ENCODE measurements at regions not wholly inside any gene's neighbourhood (a gene's known extent, or its start where the extent isn't known, plus 50 kb on each side); places are given as distances from the start of the nearest gene placed in this dataset.
"Not testable (repeated sequence)": the region's sequence is repeated elsewhere in the genome, so short reads cannot be mapped to it uniquely, and the experiment has no call there.

DNA sequence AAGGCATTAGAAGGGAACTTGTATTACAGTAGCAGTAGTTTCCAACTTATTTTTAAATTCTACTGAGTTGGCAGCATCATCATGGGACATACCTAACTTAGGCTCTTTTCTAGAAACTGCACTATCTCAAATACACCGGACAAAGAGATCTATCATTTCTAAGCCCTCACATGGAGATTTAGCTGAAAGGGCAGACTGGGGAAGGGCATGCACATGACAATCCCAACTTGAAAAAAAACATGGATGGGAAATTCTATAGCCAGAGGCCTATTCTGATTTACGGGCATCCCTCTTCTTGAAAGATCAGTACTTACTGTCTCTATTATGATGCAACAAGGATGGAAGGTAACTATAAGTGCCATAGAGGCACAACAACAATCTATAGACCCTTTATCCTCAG lies 1328.6 kb downstream of the UQCRFS1 start:
- DNase-seq (ENCODE audit: low read depth): no peak

DNA sequence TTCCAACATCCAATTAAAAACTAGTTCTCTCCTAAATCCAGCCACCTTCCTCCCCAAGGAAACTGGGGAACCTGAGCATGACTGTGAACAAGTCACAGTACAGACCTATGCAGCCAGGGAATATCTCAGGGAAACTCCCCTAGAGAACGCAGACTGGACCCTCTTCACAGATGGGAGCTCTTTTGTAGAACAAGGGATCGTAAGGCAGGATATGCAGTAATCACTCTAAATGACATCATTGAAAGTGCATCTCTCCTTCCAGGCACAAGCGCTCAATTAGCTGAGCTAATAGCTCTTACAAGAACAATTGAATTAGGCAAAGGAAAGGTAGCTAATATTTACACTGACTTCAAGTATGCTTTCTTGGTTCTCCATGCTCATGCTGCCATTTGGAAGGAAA lies 1331.7 kb downstream of the UQCRFS1 start:
- no peak for DNase-seq (ENCODE audit: low read depth)

DNA sequence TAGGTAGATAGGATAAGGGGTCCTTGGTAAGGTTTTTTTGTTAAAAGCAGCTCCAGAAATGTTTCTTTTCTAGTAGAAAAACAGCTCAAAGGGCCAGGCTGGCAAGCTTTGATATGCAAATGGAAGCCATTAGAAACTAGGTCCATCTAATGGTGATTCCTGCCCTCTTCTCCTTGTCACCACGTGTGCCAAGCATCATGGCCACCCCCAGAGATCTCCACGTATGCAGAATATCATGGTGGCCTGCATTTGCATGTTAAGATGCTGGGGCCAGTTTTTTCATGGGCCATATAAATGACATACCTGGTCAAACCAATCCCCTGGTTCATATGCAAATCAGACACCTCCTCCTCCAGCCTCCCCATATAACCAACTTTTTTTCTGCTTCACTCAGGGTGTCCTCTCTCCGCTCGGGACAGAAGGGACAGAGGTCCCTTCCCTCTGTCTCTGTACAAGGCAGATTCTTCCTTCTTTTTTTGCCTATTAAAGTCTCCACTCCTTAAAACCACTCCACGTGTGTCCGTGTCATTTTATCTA lies 1335.9 kb downstream of the UQCRFS1 start:
- DNase-seq (ENCODE audit: low read depth): no peak

DNA sequence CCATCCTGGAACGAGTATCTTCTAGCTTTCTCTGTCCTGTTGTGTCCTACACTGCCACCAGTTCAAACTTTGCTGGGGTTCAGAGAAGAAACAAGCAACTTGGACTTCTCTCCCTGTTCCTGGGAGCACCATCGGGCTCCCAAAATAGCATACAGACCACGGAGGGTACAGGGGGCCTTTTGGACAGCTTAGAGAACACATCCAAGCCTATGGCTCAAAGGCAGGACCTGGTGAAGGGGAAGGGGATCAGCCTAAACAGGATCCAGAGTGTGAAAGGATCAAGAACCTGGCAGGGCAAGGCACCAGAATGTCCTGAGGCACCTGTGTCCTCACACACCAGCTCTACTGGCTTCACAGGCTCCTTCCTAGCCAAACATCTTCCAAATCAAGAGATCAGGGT lies 1336.5 kb downstream of the UQCRFS1 start:
- DNase-seq (ENCODE audit: low read depth): no peak

DNA sequence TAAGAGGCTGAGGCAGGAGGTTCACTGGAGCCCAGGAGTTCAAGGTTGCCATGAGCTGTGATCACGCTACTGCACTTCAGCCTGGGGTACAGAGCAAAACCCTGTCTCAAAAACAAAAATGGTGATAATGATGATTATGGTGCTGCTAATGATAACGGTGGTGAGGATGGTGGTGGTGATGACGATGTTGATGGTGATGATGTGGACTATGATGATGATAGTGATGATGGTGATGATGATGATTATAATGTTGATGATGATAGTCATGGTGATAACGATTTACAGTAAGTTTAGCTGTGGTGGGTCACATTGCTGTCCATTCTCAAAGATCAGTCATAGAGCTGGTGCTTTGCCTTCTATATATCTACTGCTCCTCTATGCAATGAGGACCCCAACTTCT lies 1340.6 kb downstream of the UQCRFS1 start:
- DNase-seq (ENCODE audit: low read depth): no peak

DNA sequence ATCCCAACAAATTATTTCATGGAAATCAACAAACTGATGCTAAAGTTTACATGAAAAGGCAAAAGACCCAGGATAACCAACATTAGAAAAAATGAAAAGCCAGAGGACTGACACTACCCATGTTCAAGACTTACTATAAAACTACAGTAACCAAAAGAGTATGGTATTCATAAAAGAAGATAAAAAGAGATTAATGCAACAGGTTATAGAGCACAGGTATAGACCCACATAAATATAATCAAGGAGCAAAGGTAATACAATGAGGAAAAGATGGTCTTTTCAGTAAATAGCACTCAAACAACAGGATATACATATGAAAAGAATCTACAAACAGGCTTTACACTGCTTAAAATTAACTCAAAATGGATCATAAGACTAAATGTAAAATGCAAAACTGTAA lies 1342.7 kb downstream of the UQCRFS1 start:
- no peak for DNase-seq (ENCODE audit: low read depth)

DNA sequence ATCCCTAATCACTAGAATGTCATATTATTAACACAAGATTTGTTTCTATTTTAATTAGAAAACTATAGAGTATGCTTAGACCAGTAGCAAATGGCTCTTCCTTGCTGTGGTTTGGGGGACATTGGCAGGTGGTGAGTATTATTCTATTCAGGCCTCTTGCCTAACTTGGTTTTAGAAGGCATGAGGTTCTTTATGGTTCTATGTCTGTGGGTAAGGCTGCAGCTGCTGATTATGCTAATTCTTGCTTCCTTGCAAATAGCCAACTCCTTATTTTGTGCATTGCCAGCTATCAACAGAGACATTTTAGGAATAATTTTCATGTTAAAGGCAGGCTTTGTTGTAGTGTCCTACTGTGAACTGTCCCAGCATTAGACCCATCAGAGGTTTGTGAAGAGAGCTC lies 1344.9 kb downstream of the UQCRFS1 start:
- DNase-seq (ENCODE audit: low read depth): no peak

DNA sequence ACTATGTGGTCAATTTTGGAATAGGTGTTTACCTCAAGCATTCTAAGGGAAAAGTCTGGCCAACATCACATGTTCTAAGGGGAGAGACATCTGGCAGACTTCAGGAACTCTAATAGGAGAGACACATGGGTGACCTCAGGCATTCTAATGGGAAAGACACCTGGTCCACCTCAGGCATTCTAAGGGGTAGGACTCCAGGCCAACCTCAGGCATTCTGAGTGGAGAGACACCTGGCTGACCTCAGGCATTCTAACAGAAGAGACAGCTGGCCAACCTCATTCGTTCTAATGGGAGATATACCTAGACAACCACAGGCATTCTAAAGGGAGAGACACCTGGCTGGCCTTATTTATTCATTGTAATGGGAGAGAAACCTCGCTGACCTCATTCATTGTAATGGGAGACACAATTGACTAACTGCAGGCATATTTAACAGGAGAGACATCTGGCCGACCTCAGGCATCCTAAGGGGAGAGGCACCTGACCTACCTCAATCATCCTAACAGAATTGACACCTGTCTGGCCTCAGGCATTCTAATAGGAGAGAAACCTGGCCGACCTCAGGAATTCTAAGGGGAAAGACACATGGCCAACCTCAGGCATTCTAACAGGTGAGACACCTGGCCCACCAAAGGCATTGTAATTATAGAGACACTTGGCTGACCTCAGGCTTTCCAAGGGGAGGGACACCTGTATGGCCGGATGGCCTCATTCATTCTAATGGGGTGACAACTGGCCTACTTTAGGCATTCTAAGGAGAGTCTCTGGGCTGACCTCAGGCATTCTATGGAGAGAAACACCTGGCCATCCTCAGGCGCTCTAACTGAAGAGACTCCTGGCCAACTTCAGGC lies 1346.8 kb downstream of the UQCRFS1 start:
- no peak for DNase-seq (ENCODE audit: low read depth)

DNA sequence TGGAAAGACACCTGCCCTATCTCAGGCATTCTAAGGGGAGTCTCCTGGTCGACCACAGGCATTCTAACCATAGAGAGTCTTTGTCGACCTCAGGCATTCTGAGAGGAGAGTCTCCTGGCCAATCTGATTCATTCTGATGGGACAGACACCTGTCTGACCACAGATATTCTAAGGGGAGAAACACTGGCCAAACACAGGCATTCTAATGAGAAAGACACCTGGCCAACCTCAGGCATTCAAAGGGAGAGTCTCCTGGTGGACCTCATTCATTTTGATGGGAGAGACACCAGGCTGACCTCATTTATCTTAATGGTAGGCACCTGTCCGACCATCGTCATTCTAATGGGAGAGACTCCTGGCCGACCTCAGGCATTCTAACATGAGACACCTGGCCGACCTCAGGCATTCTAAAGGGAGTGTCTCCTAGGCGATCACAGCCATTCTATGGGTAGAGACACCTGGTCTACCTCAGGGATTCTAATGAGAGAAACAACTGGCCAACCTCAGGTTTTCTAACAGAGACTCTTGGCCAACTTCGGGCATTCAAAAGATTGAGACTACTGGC lies 1351.5 kb downstream of the UQCRFS1 start:
- no peak for DNase-seq (ENCODE audit: low read depth)

DNA sequence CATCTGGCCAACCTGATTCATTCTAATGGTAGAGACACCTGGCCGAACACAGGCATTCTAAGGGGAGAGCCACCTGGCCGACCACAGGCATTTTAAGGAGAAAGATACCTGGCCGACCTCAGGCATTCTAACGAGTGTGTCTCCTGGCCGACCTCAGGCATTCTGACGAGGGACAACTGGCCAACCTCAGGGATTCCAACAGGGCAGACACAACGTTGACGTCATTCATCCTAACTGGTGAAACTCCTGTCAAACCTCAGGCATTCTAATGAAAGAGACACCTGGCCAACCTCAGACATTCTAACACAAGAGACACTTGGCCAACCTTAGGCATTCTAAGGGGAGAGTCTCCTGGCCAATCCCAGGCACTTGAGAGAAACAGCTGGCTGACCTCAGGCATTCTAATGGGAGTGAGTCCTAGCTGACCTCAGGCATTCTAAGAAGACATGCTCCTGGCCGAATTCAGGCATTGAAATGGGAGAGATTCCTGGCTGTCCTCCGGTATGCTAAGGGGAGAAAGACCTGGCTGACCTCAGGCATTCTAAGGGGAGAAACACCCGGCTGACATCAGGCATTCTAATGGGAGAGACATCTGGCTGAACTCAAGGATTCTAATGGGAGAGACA lies 1352.5 kb downstream of the UQCRFS1 start:
- no peak for DNase-seq (ENCODE audit: low read depth)

DNA sequence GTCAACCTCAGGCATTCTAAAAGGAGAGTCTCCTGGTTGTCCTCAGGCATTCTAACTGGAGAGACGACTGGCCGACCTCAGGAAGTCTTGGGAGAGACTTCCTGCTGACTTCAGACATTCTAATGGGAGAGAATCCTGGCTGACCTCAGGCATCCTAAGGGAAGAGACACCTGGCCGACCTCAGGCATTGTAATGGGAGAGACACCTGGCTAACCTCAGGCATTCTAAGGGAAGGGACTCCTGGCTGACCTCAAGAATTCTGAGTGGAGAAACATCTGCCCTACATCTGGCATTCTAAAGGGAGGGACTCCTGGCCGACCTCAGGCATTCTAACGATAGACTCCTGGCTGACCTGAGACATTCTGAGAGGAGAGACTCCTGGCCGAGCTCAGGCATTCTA lies 1353.3 kb downstream of the UQCRFS1 start:
- DNase-seq (ENCODE audit: low read depth): no peak

DNA sequence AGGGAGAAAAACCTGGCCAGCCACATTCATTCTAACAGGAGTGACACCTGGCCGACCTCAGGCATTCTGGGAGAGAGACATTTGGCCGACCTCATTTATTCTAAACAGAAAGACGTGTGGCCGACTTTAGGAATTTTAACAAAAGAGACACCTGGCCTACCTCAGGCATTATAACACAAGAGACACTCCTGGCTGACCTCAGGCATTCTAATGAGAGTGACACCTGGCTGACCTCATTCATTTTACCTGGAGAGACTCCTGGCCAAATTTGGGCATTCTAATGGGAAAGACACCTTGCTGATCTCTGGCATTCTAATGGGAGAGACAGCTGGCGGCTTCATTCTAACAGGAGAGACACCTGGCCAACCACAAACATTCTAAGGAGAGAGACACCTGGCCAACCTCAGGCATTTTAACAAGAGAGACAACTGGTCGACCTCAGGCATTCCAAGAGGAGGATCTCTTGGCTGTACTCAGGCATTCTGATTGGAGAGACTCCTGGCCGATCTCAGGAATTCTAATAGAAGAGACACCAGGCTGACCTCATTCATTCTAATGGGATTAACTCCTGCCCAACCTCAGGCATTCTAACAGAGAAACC lies 1353.9 kb downstream of the UQCRFS1 start:
- no peak for DNase-seq (ENCODE audit: low read depth)

DNA sequence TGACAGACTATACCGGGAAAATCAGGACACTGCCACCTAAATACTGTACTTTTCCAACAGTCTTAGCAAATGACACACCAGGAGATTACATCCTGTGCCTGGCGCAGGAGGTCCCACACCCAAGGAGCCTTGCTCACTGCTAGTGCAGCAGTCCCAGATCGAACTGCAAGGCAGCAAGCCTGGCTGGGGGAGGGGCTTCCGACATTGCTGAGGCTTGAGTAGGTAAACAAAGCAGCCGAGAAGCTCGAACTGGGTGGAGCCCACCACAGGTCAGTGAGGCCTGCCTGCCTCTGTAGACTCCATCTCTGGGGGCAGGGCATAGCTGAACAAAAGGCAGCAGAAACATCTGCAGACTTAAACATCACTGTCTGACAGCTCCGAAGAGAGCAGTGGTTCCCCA lies 1360.0 kb downstream of the UQCRFS1 start:
- not testable (repeated sequence) for DNase-seq (ENCODE audit: low read depth)

DNA sequence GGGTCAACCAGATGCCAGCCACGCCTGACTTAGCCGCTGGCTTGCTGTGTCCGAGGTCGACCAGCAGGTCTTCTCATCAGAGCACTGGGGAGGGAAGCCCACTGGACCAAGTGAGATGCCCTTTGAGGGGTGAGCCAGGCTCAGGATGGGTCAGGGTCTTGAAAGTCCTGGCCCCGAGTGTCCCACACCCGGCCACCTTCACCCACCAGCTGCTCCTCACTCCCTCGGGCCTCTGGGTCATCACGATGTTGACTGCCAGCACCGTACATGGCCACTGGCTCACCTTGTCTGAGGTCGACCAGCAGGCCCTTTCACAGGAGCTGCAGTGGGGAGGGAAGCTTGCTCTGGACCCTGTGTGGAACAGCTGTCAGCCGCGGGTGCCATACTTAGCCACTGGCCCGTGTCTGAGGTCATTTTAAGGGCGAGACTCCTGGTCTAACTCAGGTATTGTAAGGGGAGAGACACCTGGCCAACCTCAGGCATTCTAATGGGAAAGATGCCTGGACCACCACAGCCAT lies 1361.3 kb downstream of the UQCRFS1 start:
- no peak for DNase-seq (ENCODE audit: low read depth)

DNA sequence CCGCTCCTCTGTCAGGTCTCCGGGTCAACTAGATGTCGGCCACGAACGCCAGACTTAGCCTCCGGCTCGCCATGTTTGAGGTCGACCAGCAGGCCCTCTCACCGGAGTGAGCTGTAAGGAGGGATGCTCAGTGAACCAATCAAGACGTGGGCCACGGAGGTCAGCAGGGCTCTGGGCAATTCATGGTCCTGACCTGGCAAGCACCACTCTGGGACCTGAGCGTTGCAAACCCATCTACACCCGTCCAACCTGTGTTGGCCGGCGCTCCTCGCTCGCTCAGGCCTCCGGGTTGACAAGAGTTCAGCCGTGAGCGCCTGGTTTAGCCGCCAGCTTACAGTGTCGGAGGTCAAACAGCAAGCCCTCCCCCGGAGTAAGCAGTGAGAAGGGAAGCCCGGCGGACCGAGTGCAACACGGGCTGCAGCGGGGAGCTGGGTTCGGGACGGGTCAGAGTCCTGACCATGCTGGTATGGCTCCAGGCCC lies 1361.9 kb downstream of the UQCRFS1 start:
- no peak for DNase-seq (ENCODE audit: low read depth)

DNA sequence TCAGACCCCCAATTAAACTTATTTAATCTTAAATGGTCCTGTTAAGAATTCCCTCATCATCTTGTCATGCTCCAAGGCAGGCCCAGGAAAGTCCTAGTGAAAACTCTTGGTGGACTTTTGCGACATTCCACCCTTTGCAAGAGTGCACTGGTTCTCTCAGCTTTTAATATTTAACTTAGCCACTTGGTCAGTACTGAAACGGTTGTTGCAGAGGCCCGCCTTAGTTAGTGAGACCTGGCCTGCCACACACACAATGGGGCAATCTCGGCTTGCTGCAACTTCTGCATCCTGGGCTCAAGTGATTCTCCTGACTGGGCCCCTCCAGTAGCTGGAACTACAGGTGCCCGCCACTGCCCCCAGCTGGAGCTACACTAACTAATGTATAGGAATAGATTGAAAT lies 1366.0 kb downstream of the UQCRFS1 start:
- DNase-seq (ENCODE audit: low read depth): no peak

DNA sequence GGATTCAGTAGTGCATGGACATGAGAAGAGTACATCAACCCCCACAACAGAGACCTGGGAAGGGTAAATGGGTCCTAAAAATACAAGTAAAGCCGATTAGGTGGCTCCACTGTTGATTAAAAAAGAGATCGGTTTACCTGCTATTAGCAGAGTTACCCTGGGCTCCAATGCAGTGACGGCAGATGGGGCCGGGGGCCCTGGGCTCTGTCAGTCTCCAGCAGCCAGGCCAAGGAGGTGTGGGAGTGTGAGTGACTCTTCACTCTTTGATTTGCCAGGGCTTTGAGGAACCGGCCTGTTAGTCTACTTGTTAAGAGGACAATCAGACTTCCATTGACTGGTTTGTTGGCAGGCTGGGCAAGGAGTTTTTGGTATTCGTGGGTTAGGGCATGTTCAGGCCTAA lies 1368.7 kb downstream of the UQCRFS1 start:
- DNase-seq (ENCODE audit: low read depth): no peak

DNA sequence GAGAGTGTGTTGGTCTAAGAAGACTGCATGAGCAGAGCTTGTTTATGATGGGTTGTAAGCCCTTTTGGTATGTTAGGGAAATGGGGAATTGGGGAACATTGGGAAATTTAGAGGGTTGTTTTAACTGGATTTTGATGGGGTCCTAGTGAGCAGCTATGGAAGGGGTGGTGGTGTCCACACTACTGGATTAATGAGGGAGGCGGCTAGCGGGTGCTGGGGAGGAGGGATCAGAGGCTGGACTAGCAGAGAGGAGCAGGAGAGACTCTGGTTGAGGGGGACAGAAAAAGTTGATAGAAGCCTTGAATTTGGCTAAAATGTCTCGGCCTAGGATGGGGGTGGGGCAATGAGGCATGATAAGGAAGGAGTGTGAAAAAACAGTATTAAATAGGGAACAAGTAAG lies 1369.1 kb downstream of the UQCRFS1 start:
- DNase-seq (ENCODE audit: low read depth): no peak

DNA sequence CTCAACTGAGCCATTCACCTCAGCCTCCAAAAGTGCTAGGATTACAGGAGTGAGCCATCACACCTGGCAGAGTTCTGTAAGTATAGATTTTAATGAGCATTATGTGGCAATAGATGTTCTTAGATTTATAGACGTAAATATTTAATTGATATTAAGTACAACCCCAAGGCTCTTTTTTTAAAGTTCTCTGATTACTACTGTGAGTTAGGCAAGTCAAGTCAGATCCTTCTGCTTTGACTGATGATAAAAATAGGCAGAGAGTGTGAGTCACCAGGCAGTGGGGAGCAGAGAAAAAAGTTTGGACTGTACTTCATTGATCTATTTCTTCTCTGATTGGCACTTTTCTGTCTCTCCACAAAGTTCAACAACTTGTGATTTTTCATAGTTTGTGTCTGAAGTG lies 1379.9 kb downstream of the UQCRFS1 start:
- no peak for DNase-seq (ENCODE audit: low read depth)

DNA sequence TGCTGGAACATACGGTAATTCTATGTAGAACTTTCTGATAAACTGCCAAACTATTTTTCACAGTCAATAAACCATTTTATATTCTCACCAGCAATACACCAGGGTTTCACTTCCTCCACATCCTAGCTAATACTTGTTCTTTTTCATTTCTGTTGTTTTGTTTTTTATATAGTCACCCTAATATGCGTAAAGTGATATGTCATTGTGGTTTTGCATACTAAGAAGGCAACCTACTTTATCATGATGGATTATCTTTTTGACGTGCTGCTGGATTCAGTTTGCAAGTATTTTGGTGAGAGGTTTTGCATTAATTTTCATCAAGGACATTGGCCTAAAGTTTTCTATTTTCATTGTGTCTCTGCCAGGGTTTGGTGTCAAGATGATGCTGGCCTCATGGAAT lies 1384.1 kb downstream of the UQCRFS1 start:
- no peak for DNase-seq (ENCODE audit: low read depth)

DNA sequence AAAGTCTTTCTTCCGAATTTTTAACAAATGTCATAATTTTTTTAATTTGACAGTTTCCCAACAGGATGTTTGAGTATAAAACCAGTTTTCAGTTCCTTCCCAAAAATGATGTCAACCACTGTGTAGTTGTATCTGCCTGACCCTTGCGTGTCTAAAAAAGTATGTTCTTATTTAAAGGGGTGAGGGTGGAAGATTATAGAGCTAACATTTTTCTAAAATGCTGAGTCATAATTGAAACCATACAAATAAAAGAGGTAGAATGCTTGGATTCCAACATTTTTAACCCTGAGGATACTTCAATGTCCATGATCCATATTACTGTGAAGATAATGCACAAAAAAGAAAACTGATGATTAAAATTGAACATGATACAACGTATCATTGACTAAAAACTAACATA lies 1388.8 kb downstream of the UQCRFS1 start:
- no peak for DNase-seq (ENCODE audit: low read depth)

DNA sequence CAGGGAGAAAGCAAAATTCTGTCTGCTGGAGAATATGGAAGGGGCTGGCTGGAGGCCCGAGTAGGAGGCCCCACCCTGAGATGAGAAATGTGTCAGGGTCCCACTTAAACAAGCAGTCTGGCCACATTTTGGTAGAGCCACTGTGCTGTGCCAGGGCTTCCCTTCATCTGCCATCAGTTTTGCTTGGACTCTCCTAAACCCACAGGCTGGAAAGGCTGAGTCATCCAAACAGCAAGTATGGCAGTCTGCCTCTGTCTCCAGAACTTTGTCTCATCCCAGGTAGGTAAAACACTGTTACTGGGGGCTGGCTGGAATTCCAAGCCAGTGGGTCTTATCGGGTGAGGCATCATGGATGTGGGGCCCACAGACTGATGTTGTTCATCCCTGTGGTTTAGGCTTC lies 1390.6 kb downstream of the UQCRFS1 start:
- no peak for DNase-seq (ENCODE audit: low read depth)
